ENCODE measurements at regions not wholly inside any gene's neighbourhood (a gene's known extent, or its start where the extent isn't known, plus 50 kb on each side); places are given as distances from the start of the nearest gene placed in this dataset.
A peak's percentile ranks its signal among the peaks of the same experiment; 100 is the strongest.

GRCh38 chr5:173790177-173790719, 97.9 kb upstream of the CPEB4 start:
- WGBS, 2 donors (ENCODE audit: low coverage in 1 of 2), result 78 to 82% methylated on average over 5 to 11 of the region's 11 CpGs
- Histone ChIP-seq H3K4me1 (peaks cover 11 to 24% (median 21%) of the 10 kb centered on the region in 4 donors), H3K4me3 (no peak overlapping the region), H3K27ac (peak overlapping the region in 2 of 4 donors; percentile 29 to 58), H3K36me3 (no peaks in the 10 kb centered on the region), H3K27me3 (no peaks in the 10 kb centered on the region), H3K9me3 (no peaks in the 10 kb centered on the region)
- peak; percentile 53 for DNase-seq
- intact Hi-C loops (cut with DNase I; ENCODE audit: low total_unique reads) (no loop called here), in situ Hi-C loops (cut with MboI; ENCODE audit: low pct_ligation_motif_present in 1 of 4, low pct_unique_long_range_greater_than_20kb in 1 of 4, low sequenced_read_pairs in 3 of 4) (no loop called here)
- TF ChIP-seq POLR2A (IDR thresholded peaks at IDR 0.05) (no peak), POLR2AphosphoS5 (IDR thresholded peaks at IDR 0.05) (peak in 1 of 3 donors; percentile 26)

- H3K4me3 ChIP-seq, result no peak overlapping the region
- H3K36me3 ChIP-seq, result no peaks in the 10 kb centered on the region
- H3K4me1 ChIP-seq, result peaks cover 18 to 31% (median 25%) of the 10 kb centered on the region in 4 donors
- H3K9me3 ChIP-seq, result no peaks in the 10 kb centered on the region
- in situ Hi-C loops (cut with MboI; ENCODE audit: low pct_ligation_motif_present in 1 of 4, low pct_unique_long_range_greater_than_20kb in 1 of 4, low sequenced_read_pairs in 3 of 4) (no loop called here), intact Hi-C loops (cut with DNase I; ENCODE audit: low total_unique reads) (no loop called here)
- H3K27ac ChIP-seq, result peak overlapping the region; percentile 50 to 62 (median 58)
- 84 to 96% methylated on average over 3 to 13 of the region's 13 CpGs for WGBS, 2 donors (ENCODE audit: low coverage in 1 of 2)
- H3K27me3 ChIP-seq, result no peaks in the 10 kb centered on the region
- TF ChIP-seq POLR2AphosphoS5 (IDR thresholded peaks at IDR 0.05), result no peak
- TF ChIP-seq CTCF (IDR thresholded peaks at IDR 0.05), result no peak
- no peak for TF ChIP-seq EP300 (IDR thresholded peaks at IDR 0.05; ENCODE audit: low read depth)
- TF ChIP-seq POLR2A (IDR thresholded peaks at IDR 0.05), result no peak
- DNase-seq, result no peak
Observed at GRCh38 chr5:173790836-173791546, 97.2 kb upstream of the CPEB4 start.

GRCh38 chr5:173791878-173792277, 96.3 kb upstream of the CPEB4 start:
- intact Hi-C loops (cut with DNase I; ENCODE audit: low total_unique reads), result no loop called here
- Histone ChIP-seq H3K4me1 (peaks cover 18 to 33% (median 25%) of the 10 kb centered on the region in 4 donors), H3K36me3 (no peaks in the 10 kb centered on the region), H3K27me3 (no peaks in the 10 kb centered on the region), H3K4me3 (no peak overlapping the region), H3K27ac (peak overlapping the region; percentile 50 to 62 (median 58)), H3K9me3 (no peaks in the 10 kb centered on the region)
- no peak for DNase-seq
- in situ Hi-C loops (cut with MboI; ENCODE audit: low pct_ligation_motif_present in 1 of 4, low pct_unique_long_range_greater_than_20kb in 1 of 4, low sequenced_read_pairs in 3 of 4), result no loop called here
- 80 to 100% methylated on average over 1 to 3 of the region's 3 CpGs for WGBS, 2 donors (ENCODE audit: low coverage in 1 of 2)
- TF ChIP-seq EP300 (IDR thresholded peaks at IDR 0.05; ENCODE audit: low read depth) (no peak), POLR2A (IDR thresholded peaks at IDR 0.05) (no peak), CTCF (IDR thresholded peaks at IDR 0.05) (no peak), POLR2AphosphoS5 (IDR thresholded peaks at IDR 0.05) (no peak)

- intact Hi-C loops (cut with DNase I; ENCODE audit: low total_unique reads) (no loop called here), in situ Hi-C loops (cut with MboI; ENCODE audit: low pct_ligation_motif_present in 1 of 4, low pct_unique_long_range_greater_than_20kb in 1 of 4, low sequenced_read_pairs in 3 of 4) (no loop called here)
- WGBS, 2 donors (ENCODE audit: low coverage in 1 of 2), result 82 to 83% methylated on average over 5 to 7 of the region's 7 CpGs
- Histone ChIP-seq H3K9me3 (no peaks in the 10 kb centered on the region), H3K27me3 (no peaks in the 10 kb centered on the region), H3K27ac (peak overlapping the region; percentile 73 to 82 (median 74)), H3K4me1 (peaks cover 18 to 33% (median 25%) of the 10 kb centered on the region in 4 donors), H3K36me3 (no peaks in the 10 kb centered on the region), H3K4me3 (no peak overlapping the region)
- TF ChIP-seq POLR2AphosphoS5 (IDR thresholded peaks at IDR 0.05) (no peak), EP300 (IDR thresholded peaks at IDR 0.05; ENCODE audit: low read depth) (no peak), CTCF (IDR thresholded peaks at IDR 0.05) (no peak)
- DNase-seq, result no peak
Observed at GRCh38 chr5:173792781-173793547, 95.2 kb upstream of the CPEB4 start.

Data from transverse colon (tissue), 4 donors.